ENCODE measurements at regions not wholly inside any gene's neighbourhood (a gene's known extent, or its start where the extent isn't known, plus 50 kb on each side); places are given as distances from the start of the nearest gene placed in this dataset.

- TF ChIP-seq ZNF462 (CRISPR knock-in tag; IDR thresholded peaks at IDR 0.05), result no peak
- TF ChIP-seq ZNF331 (CRISPR knock-in tag; IDR thresholded peaks at IDR 0.05; ENCODE audit: low read depth), result no peak
- no peak for TF ChIP-seq NANOG (IDR thresholded peaks at IDR 0.05; ENCODE audit: borderline replicate concordance)
Observed at GRCh38 chr19:31214997-31215396, 134.2 kb downstream of the TSHZ3 start (continued).

GRCh38 chr19:31214086-31214485 is 135.2 kb downstream of the TSHZ3 start:
- Mint-ChIP-seq H3K9me3 (no peaks in the 10 kb centered on the region), H3K27ac (no peak overlapping the region), H3K36me3 (ENCODE audit: low read depth) (no peaks in the 10 kb centered on the region), H3K27me3 (ENCODE audit: insufficient read depth, low read depth, poor library complexity) (peaks cover 3% of the 10 kb centered on the region), H3K4me1 (no peaks in the 10 kb centered on the region), H3K4me3 (no peak overlapping the region)
- Histone ChIP-seq H3K36me3 (ENCODE audit: insufficient read depth) (no peaks in the 10 kb centered on the region), H3K27ac (ENCODE audit: low read depth) (no peak overlapping the region), H4K20me1 (replicated peaks; ENCODE audit: insufficient read depth) (no peaks in the 10 kb centered on the region), H3F3A (replicated peaks; ENCODE audit: low read depth) (no peaks in the 10 kb centered on the region), H3K4me3 (no peak overlapping the region), H3K4me1 (ENCODE audit: insufficient read depth) (no peaks in the 10 kb centered on the region), H3K79me2 (replicated peaks; ENCODE audit: insufficient read depth) (no peaks in the 10 kb centered on the region), H3K4me2 (no peak overlapping the region), H3K27me3 (ENCODE audit: insufficient read depth) (no peaks in the 10 kb centered on the region), H3K9me2 (ENCODE audit: insufficient read depth) (no peaks in the 10 kb centered on the region), H2AFZ (no peak overlapping the region)
- ATAC-seq (no peak), DNase-seq (ENCODE audit: low spot score) (no peak)
- no peak for TF ChIP-seq ZNF114 (CRISPR knock-in tag; IDR thresholded peaks at IDR 0.05)
- TF ChIP-seq ZNF462 (CRISPR knock-in tag; IDR thresholded peaks at IDR 0.05), result no peak
